GM12874 (cell line): ENCODE measurements at regions not wholly inside any gene's neighbourhood (a gene's known extent, or its start where the extent isn't known, plus 50 kb on each side); places are given as distances from the start of the nearest gene placed in this dataset.

Experiments used
- CTCF ChIP-seq: IDR thresholded peaks from 2 replicates; pipeline ENCODE4 v1.5.1; 2011; ENCODE audit warnings: low read depth, mild to moderate bottlenecking, control low read depth, low read length, moderate library complexity; ENCODE audit not compliant: insufficient read depth

GRCh38 chr5:167820101-167820990 is 471.1 kb upstream of the WWC1 start:
- TF ChIP-seq CTCF: no peak

GRCh38 chr5:167821151-167821550 is 470.3 kb upstream of the WWC1 start:
- no peak for TF ChIP-seq CTCF

GRCh38 chr5:167821669-167822068 is 469.8 kb upstream of the WWC1 start:
- TF ChIP-seq CTCF: no peak

GRCh38 chr5:167822241-167822640 is 469.2 kb upstream of the WWC1 start:
- TF ChIP-seq CTCF: no peak

GRCh38 chr5:167823405-167823804 is 468.0 kb upstream of the WWC1 start:
- no peak for TF ChIP-seq CTCF

- no peak for TF ChIP-seq CTCF
Measured at GRCh38 chr5:167827766-167828165, 463.7 kb upstream of the WWC1 start.

- no peak for TF ChIP-seq CTCF
Measured at GRCh38 chr5:167831754-167832504, 459.5 kb upstream of the WWC1 start.
